Naive thymus-derived CD8-positive, alpha-beta T cell (primary cell): ENCODE measurements at regions not wholly inside any gene's neighbourhood (a gene's known extent, or its start where the extent isn't known, plus 50 kb on each side); places are given as distances from the start of the nearest gene placed in this dataset.

Source experiments
- ATAC-seq, 2 donors: fragments of 150-1000 bp; cut with Tn5 transposase in 1 of 2; sonication (Bioruptor Pico), chemical (Tn5 transposase) in 1 of 2; 1 replicate in 1 of 2; 2 replicates in 1 of 2; pipeline ENCODE4 v1.10.0; 2021; ENCODE audit warnings: mild to moderate bottlenecking in 2 of 2, moderate library complexity in 2 of 2
- POLR2A ChIA-PET: fragments of 350-600 bp; sonication (Branson Sonifier 250); formaldehyde crosslinking; loops from one replicate; lab custom pipeline; 2021; ENCODE audit warnings: antibody characterized with exemption; lab: Charles Lee
- DNase-seq, 10 donors: peaks; one replicate each; pipeline versions ENCODE4 v3.0.0 to v3.0.0-alpha.2; 2020 to 2022
- H3K27ac Mint-ChIP-seq, 10 donors: one replicate each; pipeline ENCODE4 v1.8.0; 2020 to 2022; ENCODE audit warnings: mild to moderate bottlenecking in 10 of 10, mixed read lengths in 10 of 10, moderate library complexity in 4 of 10, inconsistent platforms in 1 of 10
- H3K27me3 Mint-ChIP-seq, 5 donors: one replicate each; pipeline ENCODE4 v1.8.0; 2021 to 2022; ENCODE audit warnings: mixed read lengths in 5 of 5
- H3K36me3 Mint-ChIP-seq, 3 donors: one replicate each; pipeline ENCODE4 v1.8.0; 2020 to 2022; ENCODE audit warnings: mixed read lengths in 3 of 3, mild to moderate bottlenecking in 2 of 3, inconsistent platforms in 1 of 3
- H3K4me1 Mint-ChIP-seq, 4 donors: one replicate each; pipeline ENCODE4 v1.8.0; 2021 to 2022; ENCODE audit warnings: mixed read lengths in 4 of 4
- H3K4me3 Mint-ChIP-seq, 10 donors: one replicate each; pipeline ENCODE4 v1.8.0; 2020 to 2022; ENCODE audit warnings: mild to moderate bottlenecking in 10 of 10, mixed read lengths in 10 of 10, moderate library complexity in 6 of 10, inconsistent platforms in 1 of 10
- H3K9me3 Mint-ChIP-seq, 9 donors: one replicate each; pipeline ENCODE4 v1.8.0; 2020 to 2022; ENCODE audit warnings: mixed read lengths in 9 of 9, mild to moderate bottlenecking in 3 of 9, inconsistent platforms in 1 of 9, moderate library complexity in 1 of 9

DNA sequence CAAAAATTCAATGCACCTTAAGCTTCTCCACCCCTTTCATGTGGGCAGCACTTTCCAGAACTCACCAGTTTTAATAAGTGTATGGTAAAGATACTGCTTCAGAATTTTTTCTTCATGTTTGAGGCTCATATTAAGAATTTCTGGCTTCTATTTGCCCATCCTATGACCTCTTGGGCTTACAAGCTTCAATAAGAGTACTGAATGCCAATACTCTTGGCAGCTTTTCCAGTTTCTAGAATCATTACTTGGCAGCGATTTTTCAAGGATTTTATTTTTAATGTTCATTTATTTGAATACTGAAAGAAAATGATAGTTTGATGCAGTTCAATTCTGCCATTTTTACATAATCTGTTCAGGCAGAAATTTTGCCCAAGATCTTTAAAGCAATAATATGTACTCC is 242.1 kb upstream of the KCND2 start:
- Mint-ChIP-seq H3K9me3 (peaks cover 0 to 11% (median 3%) of the 10 kb centered on the region in 9 donors), H3K4me1 (no peaks in the 10 kb centered on the region), H3K27ac (no peak overlapping the region), H3K4me3 (no peak overlapping the region), H3K27me3 (no peaks in the 10 kb centered on the region), H3K36me3 (no peaks in the 10 kb centered on the region)
- no peak for ATAC-seq
- no peak for DNase-seq
- POLR2A ChIA-PET = no interaction called here

GRCh38 chr7:120033114-120033513 is 239.9 kb upstream of the KCND2 start:
- Mint-ChIP-seq H3K4me3 (no peak overlapping the region), H3K27ac (no peak overlapping the region), H3K9me3 (peaks cover 0 to 21% (median 6%) of the 10 kb centered on the region in 9 donors), H3K27me3 (no peaks in the 10 kb centered on the region), H3K4me1 (no peaks in the 10 kb centered on the region), H3K36me3 (no peaks in the 10 kb centered on the region)
- POLR2A ChIA-PET = no interaction called here
- ATAC-seq (no peak), DNase-seq (no peak)

DNA sequence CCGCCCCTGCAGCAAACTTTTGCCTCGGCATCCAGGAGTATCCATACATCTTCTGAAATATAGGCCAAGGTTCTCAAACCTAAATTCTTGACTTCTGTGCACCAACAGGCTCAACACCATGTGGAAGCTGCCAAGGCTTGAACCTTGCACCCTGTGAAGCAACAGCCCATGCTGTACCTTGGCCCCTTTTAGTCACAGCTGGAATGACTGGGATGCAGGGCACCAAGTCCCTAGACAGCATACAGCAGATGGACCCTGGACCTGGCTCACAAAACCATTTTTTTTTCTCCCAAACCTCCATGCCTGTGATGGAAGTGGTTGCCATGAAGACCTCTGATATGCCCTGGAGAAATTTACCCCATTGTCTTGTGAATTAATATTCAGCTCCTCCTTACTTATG is 233.8 kb upstream of the KCND2 start:
- Mint-ChIP-seq H3K4me3 (no peak overlapping the region), H3K27me3 (no peaks in the 10 kb centered on the region), H3K9me3 (peaks cover 8 to 39% (median 17%) of the 10 kb centered on the region in 9 donors), H3K36me3 (peaks cover 0 to 6% (median 0%) of the 10 kb centered on the region in 3 donors), H3K27ac (no peak overlapping the region), H3K4me1 (no peaks in the 10 kb centered on the region)
- POLR2A ChIA-PET = no interaction called here
- DNase-seq (no peak), ATAC-seq (no peak)

- POLR2A ChIA-PET = no interaction called here
- no peaks in the 10 kb centered on the region for H3K4me1 Mint-ChIP-seq
- peaks cover 4 to 30% (median 17%) of the 10 kb centered on the region in 9 donors for H3K9me3 Mint-ChIP-seq
These were observed 231.2 kb upstream of the KCND2 start for GRCh38 chr7:120041798-120042197.

GRCh38 chr7:120043250-120043649 is 229.7 kb upstream of the KCND2 start:
- Mint-ChIP-seq H3K9me3 (peaks cover 4 to 19% (median 16%) of the 10 kb centered on the region in 9 donors), H3K36me3 (peaks cover 0 to 6% (median 0%) of the 10 kb centered on the region in 3 donors), H3K4me1 (no peaks in the 10 kb centered on the region), H3K27me3 (no peaks in the 10 kb centered on the region), H3K27ac (no peak overlapping the region), H3K4me3 (no peak overlapping the region)
- ATAC-seq (no peak), DNase-seq (no peak)
- POLR2A ChIA-PET = no interaction called here

More at GRCh38 chr7:120041798-120042197, 231.2 kb upstream of the KCND2 start:
- ATAC-seq (no peak), DNase-seq (no peak)
- Mint-ChIP-seq H3K4me3 (no peak overlapping the region), H3K27ac (no peak overlapping the region), H3K36me3 (peaks cover 0 to 6% (median 0%) of the 10 kb centered on the region in 3 donors), H3K27me3 (no peaks in the 10 kb centered on the region)

- H3K27me3 Mint-ChIP-seq = no peaks in the 10 kb centered on the region
- H3K4me1 Mint-ChIP-seq = no peaks in the 10 kb centered on the region
- no peak overlapping the region for H3K4me3 Mint-ChIP-seq
- no peaks in the 10 kb centered on the region for H3K36me3 Mint-ChIP-seq
- H3K9me3 Mint-ChIP-seq = peaks cover 0 to 12% (median 0%) of the 10 kb centered on the region in 9 donors
- POLR2A ChIA-PET = no interaction called here
- H3K27ac Mint-ChIP-seq = no peak overlapping the region
- ATAC-seq (no peak), DNase-seq (no peak)
These were observed 220.0 kb upstream of the KCND2 start for GRCh38 chr7:120052884-120053382.

GRCh38 chr7:120053390-120053961 is 219.5 kb upstream of the KCND2 start:
- Mint-ChIP-seq H3K27me3 (no peaks in the 10 kb centered on the region), H3K4me3 (no peak overlapping the region), H3K36me3 (no peaks in the 10 kb centered on the region), H3K4me1 (no peaks in the 10 kb centered on the region), H3K27ac (no peak overlapping the region), H3K9me3 (peaks cover 0 to 12% (median 0%) of the 10 kb centered on the region in 9 donors)
- ATAC-seq (no peak), DNase-seq (no peak)
- POLR2A ChIA-PET = no interaction called here

DNA sequence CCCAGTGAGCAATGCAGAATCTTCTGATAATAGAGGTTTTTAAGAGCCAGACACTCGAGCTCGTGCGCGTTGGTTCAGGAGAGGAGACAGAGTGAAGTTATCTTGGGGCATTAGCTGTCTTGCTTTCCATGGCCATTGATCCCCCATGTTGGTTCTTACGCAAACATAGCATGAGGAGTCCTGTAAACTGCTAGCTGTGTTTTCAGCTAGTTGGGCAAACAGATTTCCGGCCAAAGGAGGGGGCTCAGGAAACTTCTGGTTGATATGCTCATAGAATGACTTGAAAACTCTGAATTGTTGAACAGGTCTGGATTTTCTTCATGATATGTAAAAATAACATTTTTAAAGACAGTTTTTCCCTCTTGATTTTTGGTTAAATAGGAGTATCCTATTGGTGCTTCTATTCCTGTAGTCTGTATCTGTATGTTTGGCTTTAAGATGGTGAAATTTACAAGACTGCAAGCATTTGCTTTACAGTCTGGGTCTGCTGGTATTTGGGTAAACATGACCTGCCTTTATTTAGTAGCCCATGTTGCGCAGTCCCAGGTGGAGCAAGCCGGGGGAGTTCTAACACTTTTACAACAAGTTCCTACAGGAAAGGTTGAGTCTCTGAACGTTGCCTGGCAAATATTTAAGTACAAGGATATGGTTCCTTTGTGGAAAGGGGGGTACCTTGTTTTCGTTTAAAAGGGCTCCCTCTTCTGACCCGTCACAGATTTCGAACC is 218.4 kb upstream of the KCND2 start:
- no peak overlapping the region for H3K4me3 Mint-ChIP-seq
- POLR2A ChIA-PET = no interaction called here
- no peak overlapping the region for H3K27ac Mint-ChIP-seq

GRCh38 chr7:120055300-120055699 is 217.7 kb upstream of the KCND2 start:
- POLR2A ChIA-PET = no interaction called here
- no peaks in the 10 kb centered on the region for H3K36me3 Mint-ChIP-seq
- peaks cover 0 to 12% (median 3%) of the 10 kb centered on the region in 9 donors for H3K9me3 Mint-ChIP-seq
- no peak for ATAC-seq
- no peak for DNase-seq
- no peaks in the 10 kb centered on the region for H3K4me1 Mint-ChIP-seq
- no peaks in the 10 kb centered on the region for H3K27me3 Mint-ChIP-seq
- no peak overlapping the region for H3K4me3 Mint-ChIP-seq
- no peak overlapping the region for H3K27ac Mint-ChIP-seq

More for the DNA sequence above, 218.4 kb upstream of the KCND2 start:
- H3K27me3 Mint-ChIP-seq = no peaks in the 10 kb centered on the region
- DNase-seq (no peak), ATAC-seq (no peak)
- H3K9me3 Mint-ChIP-seq = peaks cover 0 to 12% (median 3%) of the 10 kb centered on the region in 9 donors
- H3K4me1 Mint-ChIP-seq = no peaks in the 10 kb centered on the region
- H3K36me3 Mint-ChIP-seq = no peaks in the 10 kb centered on the region

- Mint-ChIP-seq H3K9me3 (peaks cover 0 to 14% (median 6%) of the 10 kb centered on the region in 9 donors), H3K36me3 (no peaks in the 10 kb centered on the region), H3K27me3 (no peaks in the 10 kb centered on the region), H3K27ac (no peak overlapping the region), H3K4me1 (no peaks in the 10 kb centered on the region), H3K4me3 (no peak overlapping the region)
- DNase-seq = no peak
- POLR2A ChIA-PET = no interaction called here
- ATAC-seq = no peak
These were observed 216.7 kb upstream of the KCND2 start for GRCh38 chr7:120056227-120056626.

DNA sequence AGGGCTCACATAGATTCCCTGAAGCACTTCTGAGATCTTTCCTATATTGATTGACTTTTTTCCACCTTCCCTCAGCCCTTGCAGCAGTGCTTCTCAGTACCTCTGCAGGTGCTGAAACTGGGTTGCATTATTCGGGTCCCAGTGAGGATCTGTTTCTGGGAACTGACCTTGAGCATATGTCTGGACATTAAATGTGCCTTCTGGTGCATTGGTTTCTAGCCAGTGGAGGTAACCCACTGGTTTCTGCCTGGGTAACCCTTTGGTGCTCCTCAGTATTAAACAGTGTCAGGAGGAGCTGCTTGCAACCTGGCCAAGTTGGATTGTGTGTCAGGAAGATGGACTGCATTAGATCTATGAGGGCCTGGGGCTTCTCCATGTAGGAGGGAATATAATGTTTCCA is 213.3 kb upstream of the KCND2 start:
- DNase-seq (no peak), ATAC-seq (no peak)
- Mint-ChIP-seq H3K4me3 (no peak overlapping the region), H3K9me3 (peaks cover 0 to 15% (median 2%) of the 10 kb centered on the region in 9 donors), H3K4me1 (no peaks in the 10 kb centered on the region), H3K27ac (no peak overlapping the region), H3K27me3 (no peaks in the 10 kb centered on the region), H3K36me3 (no peaks in the 10 kb centered on the region)
- POLR2A ChIA-PET = no interaction called here

GRCh38 chr7:120060281-120060680 is 212.7 kb upstream of the KCND2 start:
- POLR2A ChIA-PET = no interaction called here
- no peak for DNase-seq
- no peak overlapping the region for H3K4me3 Mint-ChIP-seq
- H3K4me1 Mint-ChIP-seq = no peaks in the 10 kb centered on the region
- H3K27me3 Mint-ChIP-seq = no peaks in the 10 kb centered on the region
- no peak overlapping the region for H3K27ac Mint-ChIP-seq
- peaks cover 0 to 15% (median 2%) of the 10 kb centered on the region in 9 donors for H3K9me3 Mint-ChIP-seq
- no peaks in the 10 kb centered on the region for H3K36me3 Mint-ChIP-seq
- no peak for ATAC-seq

GRCh38 chr7:120060875-120061274 is 212.1 kb upstream of the KCND2 start:
- POLR2A ChIA-PET = no interaction called here
- Mint-ChIP-seq H3K4me1 (no peaks in the 10 kb centered on the region), H3K27me3 (no peaks in the 10 kb centered on the region), H3K36me3 (no peaks in the 10 kb centered on the region), H3K27ac (no peak overlapping the region), H3K4me3 (no peak overlapping the region), H3K9me3 (peaks cover 0 to 20% (median 3%) of the 10 kb centered on the region in 9 donors)
- DNase-seq = no peak
- ATAC-seq = no peak
